ENCODE measurements at regions not wholly inside any gene's neighbourhood (a gene's known extent, or its start where the extent isn't known, plus 50 kb on each side); places are given as distances from the start of the nearest gene placed in this dataset.

- TF ChIP-seq, protein P1, sequence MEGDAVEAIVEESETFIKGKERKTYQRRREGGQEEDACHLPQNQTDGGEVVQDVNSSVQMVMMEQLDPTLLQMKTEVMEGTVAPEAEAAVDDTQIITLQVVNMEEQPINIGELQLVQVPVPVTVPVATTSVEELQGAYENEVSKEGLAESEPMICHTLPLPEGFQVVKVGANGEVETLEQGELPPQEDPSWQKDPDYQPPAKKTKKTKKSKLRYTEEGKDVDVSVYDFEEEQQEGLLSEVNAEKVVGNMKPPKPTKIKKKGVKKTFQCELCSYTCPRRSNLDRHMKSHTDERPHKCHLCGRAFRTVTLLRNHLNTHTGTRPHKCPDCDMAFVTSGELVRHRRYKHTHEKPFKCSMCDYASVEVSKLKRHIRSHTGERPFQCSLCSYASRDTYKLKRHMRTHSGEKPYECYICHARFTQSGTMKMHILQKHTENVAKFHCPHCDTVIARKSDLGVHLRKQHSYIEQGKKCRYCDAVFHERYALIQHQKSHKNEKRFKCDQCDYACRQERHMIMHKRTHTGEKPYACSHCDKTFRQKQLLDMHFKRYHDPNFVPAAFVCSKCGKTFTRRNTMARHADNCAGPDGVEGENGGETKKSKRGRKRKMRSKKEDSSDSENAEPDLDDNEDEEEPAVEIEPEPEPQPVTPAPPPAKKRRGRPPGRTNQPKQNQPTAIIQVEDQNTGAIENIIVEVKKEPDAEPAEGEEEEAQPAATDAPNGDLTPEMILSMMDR (IDR thresholded peaks at IDR 0.05; ENCODE audit: poor library complexity, severe bottlenecking): no peak
- TF ChIP-seq POLR2AphosphoS5 (IDR thresholded peaks at IDR 0.05): no peak
These were observed 223.9 kb upstream of the FLRT2 start for GRCh38 chr14:85306024-85306423.
